Activated CD4-positive, alpha-beta T cell treated with anti-CD3 and anti-CD28 coated beads, Interleukin-2, amount 50 U/mL, for 16 hours (primary cell): ENCODE measurements at regions not wholly inside any gene's neighbourhood (a gene's known extent, or its start where the extent isn't known, plus 50 kb on each side); places are given as distances from the start of the nearest gene placed in this dataset.
"Not testable (repeated sequence)": the region's sequence is repeated elsewhere in the genome, so short reads cannot be mapped to it uniquely, and the experiment has no call there.

Experiments
- DNase-seq: peaks from one replicate; pipeline ENCODE4 v3.0.0-alpha.2; 2020

- not testable (repeated sequence) for DNase-seq
Measured at GRCh38 chr9:90213045-90213444, 429.6 kb downstream of the DIRAS2 start.

GRCh38 chr9:90219548-90220118 lies 423.0 kb downstream of the DIRAS2 start:
- DNase-seq, result peak; percentile 33

DNA sequence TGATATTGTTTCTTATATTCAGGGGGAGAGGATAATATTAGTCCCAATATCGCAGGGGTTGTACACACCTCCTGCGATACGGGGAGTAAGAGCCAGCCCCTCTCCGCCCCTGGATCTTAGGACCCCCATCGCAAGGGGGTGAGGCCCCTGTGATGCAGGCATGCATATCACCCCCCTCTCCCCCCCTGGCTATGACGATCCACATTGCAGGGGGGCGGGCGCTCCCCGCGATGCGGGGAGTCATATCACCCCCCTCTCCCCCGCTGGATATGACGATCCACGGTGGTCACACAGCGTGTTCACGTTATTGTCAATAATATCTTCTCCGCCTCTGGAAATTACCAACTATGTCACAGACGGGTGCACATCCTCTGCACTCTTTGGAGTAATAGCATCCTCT lies 420.7 kb downstream of the DIRAS2 start:
- DNase-seq, result not testable (repeated sequence)

DNA sequence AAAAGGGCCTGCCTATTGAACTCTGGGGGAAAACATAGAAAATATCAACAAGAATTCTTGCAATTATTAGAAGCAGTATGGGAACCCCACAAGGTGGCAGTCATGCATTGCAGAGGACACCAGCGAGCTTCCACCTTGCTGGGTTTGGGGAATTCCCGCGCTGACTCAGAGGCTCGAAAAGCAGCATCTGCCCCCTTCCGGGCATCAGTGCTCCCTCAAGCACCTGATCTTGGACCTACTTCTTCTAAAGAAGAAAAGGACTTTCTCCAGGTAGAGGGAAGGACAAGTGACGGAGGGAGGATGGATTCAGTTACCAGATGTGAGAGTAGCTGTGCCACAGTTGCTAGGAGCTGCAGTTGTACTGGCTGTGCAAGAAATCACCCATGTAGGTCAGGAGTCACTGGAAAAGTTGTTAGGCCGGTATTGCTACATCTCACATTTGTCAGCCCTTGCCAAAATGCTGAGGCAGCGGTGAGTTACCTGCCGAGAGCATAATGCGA lies 415.7 kb downstream of the DIRAS2 start:
- peak; percentile 74 for DNase-seq

DNA sequence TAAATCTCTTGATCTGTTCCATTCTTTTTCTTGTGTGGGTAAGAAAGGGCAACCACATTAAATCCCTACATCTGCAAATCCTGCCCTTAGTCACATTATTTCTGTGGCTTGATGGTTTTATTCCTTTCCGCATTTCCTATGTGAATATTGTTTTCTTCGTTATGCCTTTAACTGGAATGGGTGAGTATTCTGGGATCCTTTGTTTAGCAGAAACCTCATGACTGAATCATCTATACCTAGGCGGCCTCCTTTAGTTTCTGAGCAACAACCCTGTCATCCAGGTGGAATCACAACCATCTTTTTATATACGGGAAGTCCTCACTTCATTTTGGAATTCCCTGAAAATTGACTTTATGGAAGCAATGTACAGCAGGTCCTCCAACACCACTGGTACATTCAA lies 409.5 kb downstream of the DIRAS2 start:
- DNase-seq, result not testable (repeated sequence)

GRCh38 chr9:90240541-90240940 lies 402.1 kb downstream of the DIRAS2 start:
- DNase-seq, result no peak

- DNase-seq, result no peak
Measured at GRCh38 chr9:90245661-90246060, 397.0 kb downstream of the DIRAS2 start.

DNA sequence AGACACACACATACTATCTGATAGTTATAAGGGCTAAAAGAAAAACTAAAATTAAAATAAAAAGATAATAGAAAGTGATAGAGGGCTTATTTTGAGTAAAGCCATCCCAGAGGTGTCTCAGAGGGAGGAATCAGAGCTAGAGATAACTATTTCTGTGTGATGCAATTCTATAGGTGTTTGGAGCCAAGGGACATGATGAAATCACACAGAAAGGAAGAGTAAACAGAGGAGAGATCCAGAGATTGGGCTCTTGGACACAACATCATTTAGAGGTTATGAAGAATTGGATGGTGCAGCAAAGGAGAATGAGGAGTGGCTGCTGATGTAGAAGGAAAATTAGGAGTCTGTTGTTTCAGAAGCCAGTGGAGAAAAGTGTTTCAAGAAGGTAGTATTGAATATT lies 393.5 kb downstream of the DIRAS2 start:
- no peak for DNase-seq

- DNase-seq, result no peak
Measured at GRCh38 chr9:90251316-90251715, 391.3 kb downstream of the DIRAS2 start.

DNA sequence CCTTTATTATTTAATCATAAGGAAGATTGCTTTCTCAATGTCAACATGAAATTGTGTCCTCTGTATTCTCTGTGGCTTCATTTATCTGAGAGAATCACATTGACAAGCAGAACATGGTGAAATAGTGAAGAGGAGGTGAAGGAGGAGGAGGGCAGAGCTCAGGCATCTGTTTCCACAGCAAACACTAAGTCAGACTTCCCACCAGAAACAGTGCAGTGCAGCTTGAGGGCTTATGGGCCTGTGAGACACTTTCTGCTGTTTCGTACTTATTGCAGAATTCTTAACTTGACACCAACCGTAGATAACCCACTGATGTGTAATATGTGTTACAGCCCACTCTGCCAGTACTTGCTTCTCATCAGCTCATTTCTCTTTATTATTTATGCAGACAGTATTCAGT lies 386.3 kb downstream of the DIRAS2 start:
- DNase-seq, result no peak

GRCh38 chr9:90259311-90260246 lies 383.0 kb downstream of the DIRAS2 start:
- peak; percentile 6 for DNase-seq

DNA sequence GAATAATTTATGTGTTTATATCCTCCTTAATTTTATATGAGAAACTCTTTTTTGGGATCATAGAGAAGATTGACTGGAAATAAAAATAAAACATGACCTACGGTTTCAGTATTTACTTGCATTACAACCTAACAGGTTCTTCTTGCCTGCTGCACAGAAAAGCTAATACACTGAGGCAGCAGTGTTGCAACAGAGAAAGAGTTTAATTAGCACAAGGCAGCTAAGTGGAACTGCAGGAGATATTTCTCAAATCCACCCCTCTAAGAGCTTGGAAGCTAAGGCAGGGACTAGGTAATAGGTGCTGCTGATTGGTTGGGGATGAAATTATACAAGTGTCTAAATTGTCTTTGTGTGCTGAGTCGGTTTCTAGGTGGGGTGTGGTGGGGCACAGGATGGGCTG lies 380.9 kb downstream of the DIRAS2 start:
- no peak for DNase-seq

DNA sequence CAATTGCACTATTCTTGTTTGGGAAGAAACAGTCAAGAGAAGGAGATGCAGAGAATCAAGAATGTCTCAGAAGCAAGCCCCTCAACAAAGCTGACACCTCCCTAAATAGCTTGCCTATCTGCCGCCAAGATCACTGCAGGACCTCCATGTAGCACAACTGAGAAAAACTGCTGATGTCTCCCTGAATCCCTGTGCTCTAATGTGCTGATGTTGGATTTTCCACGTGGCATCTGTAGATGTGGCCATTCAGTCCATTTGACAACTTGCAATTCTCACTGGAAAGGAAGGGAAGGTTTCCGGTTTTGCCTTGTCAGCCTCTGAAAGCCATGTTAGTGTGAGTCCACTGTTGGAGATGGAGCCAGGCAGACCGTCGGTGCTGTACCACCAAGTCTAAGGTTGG lies 374.0 kb downstream of the DIRAS2 start:
- no peak for DNase-seq

- no peak for DNase-seq
Measured at GRCh38 chr9:90271707-90272106, 370.9 kb downstream of the DIRAS2 start.

- no peak for DNase-seq
Measured at GRCh38 chr9:90274725-90275124, 367.9 kb downstream of the DIRAS2 start.

DNA sequence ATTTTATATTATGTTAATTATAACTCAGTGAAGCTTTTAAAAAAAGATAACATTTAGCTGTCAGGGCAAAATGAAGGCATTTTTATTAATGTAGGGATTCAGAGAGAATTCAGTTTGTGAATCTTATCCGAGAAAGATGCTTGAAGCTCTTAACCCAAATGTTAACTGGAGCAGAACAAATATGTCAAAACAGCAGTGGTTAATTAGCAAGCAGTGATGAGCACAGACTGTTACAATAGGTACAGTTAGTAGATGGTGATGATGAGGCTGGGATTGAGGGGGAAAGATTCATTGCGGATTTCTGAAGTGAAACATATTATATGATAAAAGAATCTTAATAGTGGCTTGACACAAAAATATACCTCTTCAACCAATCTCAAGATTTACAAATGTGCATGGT lies 356.7 kb downstream of the DIRAS2 start:
- no peak for DNase-seq

DNA sequence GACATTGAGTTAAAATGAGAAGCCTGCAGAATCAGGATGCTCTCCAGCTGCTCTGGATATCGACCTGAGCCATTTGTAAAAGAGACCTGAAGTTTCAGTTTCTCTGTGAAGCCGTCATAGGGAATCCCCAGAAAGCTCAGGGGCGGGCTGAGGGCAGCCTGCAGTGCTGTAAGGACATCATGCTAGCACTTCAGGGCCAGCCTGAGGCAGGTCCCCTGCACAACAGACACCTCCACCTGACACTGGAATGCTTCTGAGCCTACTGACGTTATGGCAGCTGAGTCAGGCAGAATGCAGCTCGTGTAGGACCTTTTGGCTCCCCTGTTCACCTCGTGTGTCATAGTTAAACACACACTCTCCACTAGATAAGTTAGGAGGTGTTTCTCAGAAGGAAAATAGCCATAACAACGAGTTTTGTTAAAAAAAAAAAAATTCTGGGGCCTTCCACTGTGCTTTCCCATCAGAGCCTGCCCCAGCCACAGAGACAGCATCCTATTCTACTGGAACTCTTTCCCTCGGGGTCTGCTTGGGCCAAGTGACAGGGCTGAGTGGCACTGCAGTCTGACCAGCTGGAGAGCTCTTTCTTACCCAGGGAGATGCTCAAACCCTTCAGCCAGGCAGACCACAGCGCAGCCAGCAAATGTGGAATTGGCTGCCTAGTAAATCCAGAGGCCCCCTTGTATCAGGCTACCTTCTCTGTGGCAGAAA lies 354.9 kb downstream of the DIRAS2 start:
- DNase-seq, result peak; percentile 25

DNA sequence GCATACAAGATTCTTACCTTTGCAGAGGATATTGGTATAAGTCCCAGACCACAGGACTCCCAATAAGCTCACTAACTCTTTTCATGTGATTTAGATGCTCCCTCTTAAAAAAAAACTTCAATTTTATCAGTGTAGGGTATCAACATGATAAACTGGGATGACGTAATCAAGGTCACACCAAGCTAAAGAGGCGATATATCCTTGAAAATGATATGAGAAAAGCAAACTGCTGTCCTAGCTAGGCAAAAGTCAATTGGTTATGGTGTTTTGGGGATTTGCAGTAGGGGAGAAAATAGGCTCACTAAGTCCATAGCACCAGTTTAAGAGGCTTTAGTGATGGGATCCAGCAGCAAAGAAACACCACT lies 354.4 kb downstream of the DIRAS2 start:
- DNase-seq, result no peak

DNA sequence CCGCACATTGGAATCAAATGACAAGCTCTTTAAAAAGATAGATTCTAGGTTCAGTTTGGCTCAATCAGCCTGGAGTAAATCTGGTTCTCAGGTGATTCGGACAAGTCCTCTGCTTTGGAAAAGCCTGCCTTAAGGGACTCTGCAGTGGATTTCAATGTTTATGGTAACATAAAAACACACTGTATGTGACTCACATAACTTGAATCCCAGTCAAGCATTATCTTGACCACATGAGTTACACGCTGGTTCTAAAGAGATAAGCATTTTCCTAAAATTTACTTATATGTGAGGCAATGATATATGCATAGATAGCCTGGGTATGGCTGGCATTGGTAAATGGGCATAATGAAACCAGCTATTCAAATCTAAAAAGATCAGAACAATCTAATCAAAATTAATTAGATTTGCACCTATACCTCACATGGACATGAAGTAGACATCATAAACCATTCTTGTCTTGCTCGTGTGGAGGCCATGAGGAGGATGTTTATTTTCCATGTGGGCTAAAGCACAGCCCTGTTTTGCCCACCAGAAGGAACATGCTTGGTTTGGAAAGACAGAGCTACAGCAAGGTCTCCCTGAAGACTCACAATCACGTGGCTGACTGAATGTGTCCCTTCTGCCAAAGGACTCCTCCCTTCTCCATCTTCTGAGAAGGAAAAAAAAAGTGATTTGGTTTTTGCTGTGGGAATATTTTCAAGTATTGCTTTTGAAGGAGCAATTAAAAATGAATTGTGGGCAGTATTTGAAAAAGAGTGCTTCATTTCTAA lies 351.7 kb downstream of the DIRAS2 start:
- DNase-seq, result no peak

- DNase-seq, result no peak
Measured at GRCh38 chr9:90296539-90296938, 346.1 kb downstream of the DIRAS2 start.

DNA sequence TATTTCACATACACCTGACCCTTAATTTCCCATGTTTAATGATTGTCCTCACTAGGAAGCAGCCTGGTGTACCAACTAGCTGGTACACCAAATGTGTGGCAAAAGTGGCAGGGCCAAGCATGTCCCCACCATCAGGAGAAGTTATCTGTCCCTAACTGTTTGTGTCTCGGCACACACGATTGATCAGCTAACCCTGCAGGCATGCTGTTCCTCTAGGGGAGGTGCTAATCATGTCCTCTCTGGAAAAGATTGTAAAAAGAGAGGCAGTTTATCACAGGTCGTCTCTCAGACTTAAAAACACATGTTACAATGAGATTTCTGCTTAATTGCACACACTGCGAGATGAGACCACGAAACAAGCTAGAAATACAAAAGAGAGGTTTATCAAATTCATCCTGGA lies 342.7 kb downstream of the DIRAS2 start:
- DNase-seq, result no peak

GRCh38 chr9:90300611-90301276 lies 341.9 kb downstream of the DIRAS2 start:
- no peak for DNase-seq
